Nephron (organoid): ENCODE measurements at regions not wholly inside any gene's neighbourhood (a gene's known extent, or its start where the extent isn't known, plus 50 kb on each side); places are given as distances from the start of the nearest gene placed in this dataset.

Source experiments
- H3K27ac Mint-ChIP-seq, 3 experiments: 2 replicates each; pipeline ENCODE4 v1.8.0; 2020; ENCODE audit warnings: mixed read lengths in 3 of 3, mild to moderate bottlenecking in 2 of 3, moderate library complexity in 1 of 3
- H3K27me3 Mint-ChIP-seq: 2 replicates; pipeline ENCODE4 v1.8.0; 2021; ENCODE audit warnings: low read depth, mild to moderate bottlenecking, moderate library complexity, mixed read lengths
- H3K36me3 Mint-ChIP-seq: 2 replicates; pipeline ENCODE4 v1.8.0; 2020; ENCODE audit warnings: low read depth, mixed read lengths
- H3K4me1 Mint-ChIP-seq: 2 replicates; pipeline ENCODE4 v1.8.0; 2020; ENCODE audit warnings: mixed read lengths
- H3K4me3 Mint-ChIP-seq, 3 experiments: 2 replicates each; pipeline ENCODE4 v1.8.0; 2020; ENCODE audit warnings: mild to moderate bottlenecking in 3 of 3, mixed read lengths in 3 of 3, moderate library complexity in 2 of 3
- H3K9me3 Mint-ChIP-seq: 2 replicates; pipeline ENCODE4 v1.8.0; 2020; ENCODE audit warnings: mixed read lengths
- CTCF ChIP-seq, 3 experiments: fragments of 200-600 bp; sonication (generic); IDR thresholded peaks; one replicate each; pipeline ENCODE4 v1.5.0; 2021; ENCODE audit warnings: antibody characterized with exemption in 3 of 3; ENCODE audit not compliant: unreplicated experiment in 3 of 3

GRCh38 chr5:84453405-84453804 lies 68.7 kb upstream of the EDIL3 start:
- no peaks in the 10 kb centered on the region for H3K36me3 Mint-ChIP-seq
- peaks cover 15% of the 10 kb centered on the region for H3K9me3 Mint-ChIP-seq
- no peak overlapping the region for H3K27ac Mint-ChIP-seq
- no peak for TF ChIP-seq CTCF (IDR thresholded peaks at IDR 0.05; ENCODE audit: unreplicated experiment in 3 of 3)
- H3K4me3 Mint-ChIP-seq, result no peak overlapping the region
- no peaks in the 10 kb centered on the region for H3K4me1 Mint-ChIP-seq
- peaks cover 5% of the 10 kb centered on the region for H3K27me3 Mint-ChIP-seq

GRCh38 chr5:84450617-84451414 lies 66.1 kb upstream of the EDIL3 start:
- H3K4me3 Mint-ChIP-seq, result no peak overlapping the region
- TF ChIP-seq CTCF (IDR thresholded peaks at IDR 0.05; ENCODE audit: unreplicated experiment in 3 of 3), result peak; percentile 37 to 46 (median 41)
- no peaks in the 10 kb centered on the region for H3K4me1 Mint-ChIP-seq
- peaks cover 5% of the 10 kb centered on the region for H3K27me3 Mint-ChIP-seq
- H3K9me3 Mint-ChIP-seq, result peaks cover 15% of the 10 kb centered on the region
- H3K36me3 Mint-ChIP-seq, result no peaks in the 10 kb centered on the region
- H3K27ac Mint-ChIP-seq, result no peak overlapping the region

GRCh38 chr5:84445049-84445685 lies 60.5 kb upstream of the EDIL3 start:
- TF ChIP-seq CTCF (IDR thresholded peaks at IDR 0.05; ENCODE audit: unreplicated experiment in 3 of 3), result no peak
- Mint-ChIP-seq H3K4me3 (no peak overlapping the region), H3K4me1 (no peaks in the 10 kb centered on the region), H3K36me3 (no peaks in the 10 kb centered on the region), H3K27me3 (no peaks in the 10 kb centered on the region), H3K9me3 (peaks cover 6% of the 10 kb centered on the region), H3K27ac (no peak overlapping the region)

- Mint-ChIP-seq H3K27ac (no peak overlapping the region), H3K27me3 (no peaks in the 10 kb centered on the region), H3K36me3 (no peaks in the 10 kb centered on the region), H3K4me3 (no peak overlapping the region), H3K4me1 (peaks cover 5% of the 10 kb centered on the region), H3K9me3 (peaks cover 8% of the 10 kb centered on the region)
- TF ChIP-seq CTCF (IDR thresholded peaks at IDR 0.05; ENCODE audit: unreplicated experiment in 3 of 3), result no peak
These were observed 53.8 kb upstream of the EDIL3 start for GRCh38 chr5:84438456-84438855.

- H3K9me3 Mint-ChIP-seq, result peaks cover 8% of the 10 kb centered on the region
- no peak for TF ChIP-seq CTCF (IDR thresholded peaks at IDR 0.05; ENCODE audit: unreplicated experiment in 3 of 3)
- no peaks in the 10 kb centered on the region for H3K27me3 Mint-ChIP-seq
- H3K27ac Mint-ChIP-seq, result no peak overlapping the region
- H3K36me3 Mint-ChIP-seq, result no peaks in the 10 kb centered on the region
- peaks cover 5% of the 10 kb centered on the region for H3K4me1 Mint-ChIP-seq
- H3K4me3 Mint-ChIP-seq, result no peak overlapping the region
These were observed 53.1 kb upstream of the EDIL3 start for GRCh38 chr5:84437673-84438315.
